ENCODE measurements at regions not wholly inside any gene's neighbourhood (a gene's known extent, or its start where the extent isn't known, plus 50 kb on each side); places are given as distances from the start of the nearest gene placed in this dataset.
"Not testable (repeated sequence)": the region's sequence is repeated elsewhere in the genome, so short reads cannot be mapped to it uniquely, and the experiment has no call there.

DNA sequence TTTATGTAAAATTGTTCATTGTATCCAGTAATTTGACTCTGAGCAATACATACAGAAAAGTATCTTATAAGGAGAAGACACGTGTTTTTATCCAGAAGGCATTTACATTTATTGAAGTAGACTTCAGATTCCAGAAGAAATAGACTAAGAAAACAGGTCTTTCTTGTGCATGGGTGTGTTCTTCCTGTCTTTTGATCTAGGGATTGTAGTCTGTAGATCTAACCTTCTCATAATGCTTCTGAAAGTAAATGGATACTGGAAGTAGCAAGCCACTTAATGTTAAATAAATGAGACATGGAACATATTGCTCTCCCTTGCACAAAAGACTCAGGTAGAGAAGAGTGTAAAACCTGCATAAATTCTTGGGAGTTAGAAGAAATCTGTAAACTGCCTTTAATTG lies 853.2 kb upstream of the B3GALT2 start:
- no peak for DNase-seq

DNA sequence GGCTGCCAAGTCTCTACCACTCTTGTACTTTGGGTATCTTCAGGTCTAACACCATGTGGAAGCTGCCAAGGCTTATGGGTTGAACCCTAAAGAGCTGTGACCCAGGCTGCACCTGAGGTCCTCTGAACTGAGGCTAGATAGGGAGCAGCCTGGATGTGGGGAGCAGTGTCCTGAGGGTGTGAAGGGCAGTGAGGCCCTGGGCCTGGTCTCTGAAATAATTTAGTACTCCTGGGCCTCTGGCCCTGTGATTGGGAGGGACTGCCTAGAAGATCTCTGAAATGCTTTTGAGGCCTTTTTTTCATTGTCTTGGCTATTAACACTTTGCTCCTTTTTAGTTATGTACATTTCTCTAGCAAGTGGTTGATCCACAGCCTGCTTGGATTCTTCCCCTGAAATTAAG lies 847.2 kb upstream of the B3GALT2 start:
- no peak for DNase-seq

- no peak for DNase-seq
These were observed 841.6 kb upstream of the B3GALT2 start for GRCh38 chr1:194028002-194028401.

GRCh38 chr1:194026422-194026821 lies 840.0 kb upstream of the B3GALT2 start:
- no peak for DNase-seq

DNA sequence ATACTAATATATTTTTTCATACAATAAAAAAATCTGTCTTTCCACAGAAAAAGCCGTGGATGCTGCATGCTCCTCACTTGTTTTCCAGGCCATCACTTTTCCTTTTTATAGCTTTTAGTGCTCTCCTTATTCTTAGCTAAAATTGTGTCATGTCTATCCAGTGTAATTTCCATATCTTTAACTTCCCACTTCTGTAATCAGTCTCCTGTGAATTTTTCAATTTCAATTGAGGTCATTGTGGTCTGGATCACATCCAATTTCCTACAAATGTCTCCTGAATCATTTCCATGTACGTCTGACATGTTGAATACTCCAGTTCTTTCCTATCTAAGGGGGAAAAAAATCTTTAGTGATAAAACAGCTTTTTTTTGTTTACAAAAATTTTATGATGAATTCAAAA lies 838.2 kb upstream of the B3GALT2 start:
- no peak for DNase-seq

- no peak for DNase-seq
These were observed 827.6 kb upstream of the B3GALT2 start for GRCh38 chr1:194014014-194014413.

GRCh38 chr1:194013561-194013960 lies 827.1 kb upstream of the B3GALT2 start:
- no peak for DNase-seq

GRCh38 chr1:194004146-194004545 lies 817.7 kb upstream of the B3GALT2 start:
- no peak for DNase-seq

DNA sequence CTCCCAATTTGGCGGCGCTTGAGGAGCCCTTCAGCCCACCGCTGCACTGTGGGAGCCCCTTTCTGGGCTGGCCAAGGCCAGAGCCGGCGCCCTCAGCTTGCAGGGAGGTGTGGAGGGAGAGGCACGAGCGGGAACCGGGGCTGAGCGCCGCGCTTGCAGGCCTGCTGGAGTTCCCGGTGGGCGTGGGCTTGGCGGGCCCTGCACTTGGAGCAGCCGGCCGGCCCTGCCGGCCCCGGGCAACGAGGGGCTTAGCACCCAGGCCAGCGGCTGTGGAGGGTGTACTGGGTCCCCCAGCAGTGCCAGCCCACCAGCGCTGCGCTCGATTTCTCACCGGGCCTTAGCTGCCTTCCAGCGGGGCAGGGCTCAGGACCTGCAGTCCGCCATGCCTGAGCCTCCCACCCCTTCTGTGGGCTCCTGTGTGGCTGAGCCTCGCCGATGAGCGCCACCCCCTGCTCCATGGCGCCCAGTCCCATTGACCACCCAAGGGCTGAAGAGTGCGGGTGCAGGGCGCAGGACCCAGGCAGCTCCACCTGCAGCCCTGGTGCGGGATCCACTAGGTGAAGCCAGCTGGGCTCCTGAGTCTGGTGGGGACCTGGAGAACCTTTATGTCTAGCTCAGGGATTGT lies 815.4 kb upstream of the B3GALT2 start:
- not testable (repeated sequence) for DNase-seq

DNA sequence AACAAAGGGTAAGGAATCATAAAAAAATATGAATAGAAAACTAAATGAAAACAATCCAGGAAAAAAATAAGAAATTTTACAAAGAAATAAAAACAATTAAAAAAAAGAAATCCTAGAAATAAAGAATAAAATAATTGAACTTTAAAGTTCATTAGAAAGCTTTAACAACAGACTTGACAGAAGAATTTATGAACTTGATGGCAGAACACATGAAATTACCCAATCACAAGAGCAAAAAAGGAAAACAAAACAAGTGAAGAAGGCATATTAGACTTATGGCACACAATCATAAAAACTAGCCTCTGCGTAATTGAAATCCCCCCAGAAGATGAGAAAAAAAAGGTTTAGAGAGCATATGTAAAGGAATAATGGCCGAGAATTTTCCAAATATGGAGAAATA lies 802.5 kb upstream of the B3GALT2 start:
- no peak for DNase-seq

DNA sequence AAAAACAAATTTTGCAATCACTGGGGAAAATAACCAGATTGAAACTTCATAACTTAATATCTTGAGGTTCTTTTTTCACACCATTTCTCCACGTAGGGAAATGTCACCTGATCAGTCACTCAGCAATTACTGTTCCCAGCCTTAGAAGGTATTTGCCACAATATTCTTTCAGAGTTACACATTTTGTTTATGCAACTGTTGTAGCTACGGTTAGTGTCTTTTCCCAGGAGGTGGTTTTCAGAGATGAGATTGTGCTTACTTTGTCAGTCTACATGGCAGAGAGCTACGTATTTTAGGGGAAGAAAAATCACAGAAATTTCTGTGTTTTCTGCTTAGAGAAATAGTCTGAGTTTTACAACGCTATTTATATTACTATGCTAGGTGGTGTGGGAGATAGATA lies 792.8 kb upstream of the B3GALT2 start:
- no peak for DNase-seq

DNA sequence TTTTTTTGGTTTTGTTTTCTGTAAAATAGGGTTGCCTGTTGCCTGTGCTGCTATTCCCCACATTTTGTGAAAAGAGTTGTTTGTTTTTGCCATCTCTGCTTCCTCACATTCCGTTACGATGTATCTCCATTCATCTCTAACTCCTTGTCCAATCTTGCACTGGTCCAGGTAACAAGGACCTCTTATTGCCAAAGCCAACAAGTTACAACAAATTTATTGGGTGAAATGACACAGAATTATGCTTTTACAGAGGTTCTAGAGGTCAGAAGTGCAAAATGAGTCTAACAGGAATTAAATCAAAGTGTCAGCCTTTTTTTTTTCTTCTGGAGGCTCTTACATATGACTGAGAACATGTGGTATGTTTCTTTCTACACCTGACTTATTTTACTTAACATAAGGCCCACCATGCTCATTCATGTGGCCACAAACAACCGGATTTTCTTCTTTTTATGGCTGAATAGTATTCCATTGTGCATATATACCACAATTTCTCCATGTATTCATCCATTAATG lies 787.9 kb upstream of the B3GALT2 start:
- DNase-seq, result no peak

DNA sequence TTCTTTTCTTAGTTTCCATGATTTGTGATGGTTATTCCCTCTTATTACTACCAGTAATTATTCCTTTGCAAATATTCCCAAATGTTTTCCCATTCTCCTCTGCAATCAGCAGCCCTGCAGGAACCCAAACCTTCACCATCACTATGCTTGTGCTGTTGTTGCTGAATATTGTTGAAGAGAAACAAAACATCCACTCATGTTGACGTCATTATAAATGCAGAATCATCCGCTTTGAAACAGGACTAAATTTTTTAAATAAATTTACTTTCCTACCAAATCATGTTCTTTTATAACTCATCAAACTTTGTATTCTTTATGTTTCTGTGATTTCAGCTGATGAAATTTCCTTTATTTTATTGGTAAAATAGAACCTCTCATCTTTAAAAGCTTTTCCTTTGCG lies 787.0 kb upstream of the B3GALT2 start:
- DNase-seq, result no peak

DNA sequence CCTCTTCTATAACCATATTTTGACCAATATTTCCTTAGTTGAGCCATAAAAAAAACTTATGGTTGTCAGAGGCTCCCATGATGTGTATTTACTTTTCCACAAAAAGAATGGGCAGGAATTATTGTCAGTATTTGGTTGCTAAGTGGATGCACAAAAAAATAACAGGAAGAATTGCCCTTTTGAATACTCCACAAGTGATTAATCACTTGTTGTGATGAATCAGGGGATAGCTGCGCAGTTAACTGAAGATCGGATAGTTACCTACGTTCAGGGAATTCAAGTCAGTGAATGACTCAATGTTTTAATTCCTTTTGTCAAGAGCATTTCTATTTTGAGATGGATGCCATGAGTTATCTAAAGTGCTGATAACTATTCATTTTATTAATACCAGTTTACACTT lies 785.2 kb upstream of the B3GALT2 start:
- no peak for DNase-seq

- no peak for DNase-seq
These were observed 774.1 kb upstream of the B3GALT2 start for GRCh38 chr1:193960499-193960898.

- DNase-seq, result no peak
These were observed 773.6 kb upstream of the B3GALT2 start for GRCh38 chr1:193960040-193960439.

GRCh38 chr1:193957556-193958095 lies 771.2 kb upstream of the B3GALT2 start:
- no peak for DNase-seq

GRCh38 chr1:193952778-193953374 lies 766.5 kb upstream of the B3GALT2 start:
- DNase-seq, result no peak

- DNase-seq, result no peak
These were observed 765.6 kb upstream of the B3GALT2 start for GRCh38 chr1:193951984-193952383.

- no peak for DNase-seq
These were observed 758.0 kb upstream of the B3GALT2 start for GRCh38 chr1:193944454-193944853.

GRCh38 chr1:193940176-193940575 lies 753.8 kb upstream of the B3GALT2 start:
- DNase-seq, result no peak

- no peak for DNase-seq
These were observed 753.2 kb upstream of the B3GALT2 start for GRCh38 chr1:193939585-193939984.

GRCh38 chr1:193937308-193937707 lies 750.9 kb upstream of the B3GALT2 start:
- no peak for DNase-seq

GRCh38 chr1:193932979-193933378 lies 746.6 kb upstream of the B3GALT2 start:
- DNase-seq, result no peak

DNA sequence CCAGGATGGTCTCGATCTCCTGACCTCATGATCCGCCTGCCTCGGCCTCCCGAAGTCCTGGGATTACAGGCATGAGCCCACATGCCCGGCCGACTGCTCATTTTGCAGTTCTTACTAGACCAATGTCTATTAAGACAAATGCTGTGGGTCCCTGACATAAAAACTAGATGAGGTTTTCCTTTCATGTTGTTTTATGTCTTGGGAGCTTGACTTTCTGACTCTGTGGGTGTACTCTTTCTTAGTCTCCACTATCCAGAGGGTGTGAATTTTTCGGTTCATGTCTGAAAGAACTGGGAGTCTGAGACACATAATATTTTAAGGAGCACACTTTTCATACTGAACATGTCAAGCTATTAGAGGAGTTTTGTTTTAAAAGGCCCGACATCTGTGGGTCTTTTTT lies 744.9 kb upstream of the B3GALT2 start:
- DNase-seq, result no peak

All from femur (tissue), 1 donor.